AG09309 (cell line): ENCODE measurements at regions not wholly inside any gene's neighbourhood (a gene's known extent, or its start where the extent isn't known, plus 50 kb on each side); places are given as distances from the start of the nearest gene placed in this dataset.

Experiments used
- DNase-seq: peaks from one replicate; pipeline ENCODE4 v3.0.0-alpha.2; 2010; ENCODE audit warnings: low read depth
- H3K4me3 ChIP-seq: 2 replicates; pipeline ENCODE4 v1.5.1; 2011; ENCODE audit warnings: mild to moderate bottlenecking, low read depth, low read length, moderate library complexity; ENCODE audit not compliant: control insufficient read depth
- CTCF ChIP-seq: IDR thresholded peaks from 2 replicates; pipeline ENCODE4 v1.5.1; 2011; ENCODE audit warnings: mild to moderate bottlenecking, low read depth, low read length, inconsistent platforms; ENCODE audit not compliant: insufficient read depth, control insufficient read depth; ENCODE audit errors: missing control alignments

GRCh38 chr10:130885021-130885655 is 426.4 kb downstream of the TCERG1L start:
- TF ChIP-seq CTCF, result no peak
- no peak for DNase-seq
- no peak overlapping the region for H3K4me3 ChIP-seq

GRCh38 chr10:130887170-130887569 is 424.4 kb downstream of the TCERG1L start:
- no peak for DNase-seq
- TF ChIP-seq CTCF, result no peak
- H3K4me3 ChIP-seq, result no peak overlapping the region

GRCh38 chr10:130888493-130888892 is 423.0 kb downstream of the TCERG1L start:
- H3K4me3 ChIP-seq, result no peak overlapping the region
- DNase-seq, result no peak
- TF ChIP-seq CTCF, result no peak

GRCh38 chr10:130889240-130889639 is 422.3 kb downstream of the TCERG1L start:
- no peak for DNase-seq
- TF ChIP-seq CTCF, result no peak
- H3K4me3 ChIP-seq, result no peak overlapping the region

GRCh38 chr10:130889780-130890179 is 421.7 kb downstream of the TCERG1L start:
- no peak for TF ChIP-seq CTCF
- H3K4me3 ChIP-seq, result no peak overlapping the region
- no peak for DNase-seq

GRCh38 chr10:130891066-130891465 is 420.5 kb downstream of the TCERG1L start:
- DNase-seq, result no peak
- TF ChIP-seq CTCF, result no peak
- H3K4me3 ChIP-seq, result no peak overlapping the region

- TF ChIP-seq CTCF, result no peak
- DNase-seq, result no peak
- no peak overlapping the region for H3K4me3 ChIP-seq
These were observed 417.1 kb downstream of the TCERG1L start for GRCh38 chr10:130894471-130894870.
